Panc1 (cell line): ENCODE measurements at regions not wholly inside any gene's neighbourhood (a gene's known extent, or its start where the extent isn't known, plus 50 kb on each side); places are given as distances from the start of the nearest gene placed in this dataset.

ENCODE experiments used
- ATAC-seq: fragments of 200-7000 bp; cut with Tn5 transposase; 2 replicates; pipeline ENCODE4 v1.9.1; 2020; ENCODE audit warnings: mild to moderate bottlenecking, moderate library complexity
- BruUV-seq: library from RNA; stranded (reverse); fragments of 400-500 nt; replicated peaks from 2 replicates; lab custom pipeline; 2021; lab: Mats Ljungman, UMichigan
- CTCF ChIA-PET: fragments of 300-600 bp; sonication (Branson Sonifier 250); formaldehyde crosslinking; loops from one replicate; lab custom pipeline; 2022; ENCODE audit warnings: antibody characterized with exemption; lab: Charles Lee
- POLR2A ChIA-PET: fragments of 300-600 bp; sonication (Branson Sonifier 250); formaldehyde crosslinking; loops from one replicate; lab custom pipeline; 2022; ENCODE audit warnings: antibody characterized with exemption; lab: Charles Lee
- DNase-seq: peaks from one replicate; pipeline ENCODE4 v3.0.0-alpha.2; 2010; ENCODE audit warnings: low read depth, low spot score
- H3K27ac ChIP-seq: 2 replicates; pipeline ENCODE4 v1.5.1; 2011; ENCODE audit warnings: mild to moderate bottlenecking, low read length, inconsistent platforms
- H3K27me3 ChIP-seq: fragments of 200-500 bp; sonication (Bioruptor generic); 2 replicates; pipeline ENCODE4 v1.6.0; 2014; ENCODE audit warnings: low read length, inconsistent platforms; ENCODE audit not compliant: control insufficient read depth, insufficient read depth
- H3K36me3 ChIP-seq: fragments of 200-500 bp; sonication (Bioruptor generic); 2 replicates; pipeline ENCODE4 v1.5.1; 2014; ENCODE audit warnings: inconsistent platforms, mild to moderate bottlenecking, low read length, moderate library complexity; ENCODE audit not compliant: control insufficient read depth, insufficient read depth
- H3K4me1 ChIP-seq: 2 replicates; pipeline ENCODE4 v1.5.1; 2011; ENCODE audit warnings: inconsistent platforms, mild to moderate bottlenecking, low read length, moderate library complexity; ENCODE audit not compliant: control insufficient read depth, insufficient read depth
- H3K4me3 ChIP-seq, 2 experiments: 2 replicates each; pipeline ENCODE4 v1.5.1; 2011 to 2012; ENCODE audit warnings: low read depth in 2 of 2, low read length in 2 of 2, mild to moderate bottlenecking in 2 of 2, inconsistent platforms in 1 of 2, moderate library complexity in 1 of 2
- H3K9me3 ChIP-seq: fragments of 200-500 bp; sonication (Bioruptor generic); 2 replicates; pipeline ENCODE4 v1.5.1; 2014; ENCODE audit warnings: low read depth, mild to moderate bottlenecking, inconsistent platforms, low read length, moderate library complexity; ENCODE audit not compliant: control insufficient read depth, insufficient read depth
- CTCF ChIP-seq: fragments of 450-650 bp; IDR thresholded peaks from 2 replicates; pipeline ENCODE4 v1.5.1; 2017; ENCODE audit warnings: mild to moderate bottlenecking
- POLR2AphosphoS5 ChIP-seq: IDR thresholded peaks from 2 replicates; pipeline ENCODE4 v1.6.1; 2012; ENCODE audit warnings: mild to moderate bottlenecking, low read depth, low read length, moderate library complexity
- REST ChIP-seq, 2 experiments: IDR thresholded peaks; 2 replicates each; pipeline ENCODE4 v1.6.1; 2011 to 2012; ENCODE audit warnings: low read depth in 2 of 2, control low read depth in 1 of 2, low read length in 1 of 2, mild to moderate bottlenecking in 1 of 2, moderate library complexity in 1 of 2; ENCODE audit not compliant: insufficient read depth in 1 of 2
- SIN3A ChIP-seq: IDR thresholded peaks from 2 replicates; pipeline ENCODE4 v1.6.1; 2012; ENCODE audit warnings: low read depth, mild to moderate bottlenecking, low read length, moderate library complexity, borderline replicate concordance; ENCODE audit not compliant: insufficient read depth
- TCF7L2 ChIP-seq: IDR thresholded peaks from 2 replicates; pipeline ENCODE4 v1.6.1; 2011; ENCODE audit warnings: mild to moderate bottlenecking, low read depth, low read length, inconsistent platforms
- in situ Hi-C: cut with HindIII; loops from 2 replicates; pipeline ENCODE4 v1.10.0; 2016; ENCODE audit warnings: low sequenced_read_pairs, low pct_unique_long_range_greater_than_20kb
- intact Hi-C: fragments of 100-400 bp; cut with micrococcal nuclease; formaldehyde crosslinking; loops from one replicate; pipeline ENCODE4 v1.10.0; 2022; ENCODE audit not compliant: unreplicated experiment

- in situ Hi-C loops = no loop called here
- Histone ChIP-seq H3K4me3 (no peak overlapping the region), H3K9me3 (no peaks in the 10 kb centered on the region), H3K27ac (no peak overlapping the region), H3K36me3 (no peaks in the 10 kb centered on the region), H3K27me3 (no peaks in the 10 kb centered on the region), H3K4me1 (no peaks in the 10 kb centered on the region)
- ChIA-PET CTCF (no interaction called here), POLR2A (no interaction called here)
- intact Hi-C loops = no loop called here
- ATAC-seq (no peak), DNase-seq (no peak)
- BruUV-seq = no TSS peak
- TF ChIP-seq TCF7L2 (no peak), REST (IDR thresholded peaks at IDR 0.05; ENCODE audit: insufficient read depth in 1 of 2, low read depth in 2 of 2, low read length in 1 of 2) (no peak), SIN3A (no peak), POLR2AphosphoS5 (no peak), CTCF (no peak)
Measured at GRCh38 chr6:127023001-127023778, 95.3 kb upstream of the RSPO3 start.

GRCh38 chr6:127026247-127026646 lies 92.2 kb upstream of the RSPO3 start:
- CTCF ChIA-PET = no interaction called here
- Histone ChIP-seq H3K27me3 (no peaks in the 10 kb centered on the region), H3K27ac (no peak overlapping the region), H3K4me3 (no peak overlapping the region), H3K9me3 (no peaks in the 10 kb centered on the region), H3K36me3 (no peaks in the 10 kb centered on the region), H3K4me1 (no peaks in the 10 kb centered on the region)
- POLR2A ChIA-PET = no interaction called here
- intact Hi-C loops (no loop called here), in situ Hi-C loops (no loop called here)
- no TSS peak for BruUV-seq
- no peak for TF ChIP-seq REST (IDR thresholded peaks at IDR 0.05; ENCODE audit: insufficient read depth in 1 of 2, low read depth in 2 of 2, low read length in 1 of 2)
- TF ChIP-seq CTCF = no peak
- TF ChIP-seq TCF7L2 = no peak
- TF ChIP-seq POLR2AphosphoS5 = no peak
- no peak for TF ChIP-seq SIN3A
- no peak for DNase-seq
- ATAC-seq = no peak
